Activated T-helper 1 cell treated with Interleukin-2 at 50 U/mL for 16 hours (primary cell): ENCODE measurements at regions not wholly inside any gene's neighbourhood (a gene's known extent, or its start where the extent isn't known, plus 50 kb on each side); places are given as distances from the start of the nearest gene placed in this dataset.

Experiments used
- DNase-seq: peaks from one replicate; pipeline ENCODE4 v3.0.0-alpha.2; 2020; ENCODE audit warnings: low read depth

GRCh38 chr17:51487947-51488346 is 227.6 kb downstream of the UTP18 start:
- no peak for DNase-seq

DNA sequence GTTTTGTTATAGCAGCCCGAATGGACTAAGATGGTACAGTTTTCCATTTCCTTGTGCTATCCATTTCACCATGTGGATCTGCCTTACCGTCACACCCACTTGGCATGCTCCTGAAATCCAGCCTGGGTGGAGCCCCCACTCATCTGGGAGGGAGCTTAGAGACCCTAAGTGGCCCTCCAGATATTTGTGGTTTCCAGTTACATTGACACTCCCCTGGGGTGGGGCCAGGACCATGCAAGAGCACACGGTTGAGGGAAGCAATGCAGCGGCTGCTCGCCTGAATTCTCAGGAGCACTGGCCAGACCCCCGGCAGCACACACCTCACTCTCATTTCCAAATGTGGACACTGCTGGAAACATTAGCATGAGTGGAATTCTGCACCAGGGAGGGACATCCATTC is 231.1 kb downstream of the UTP18 start:
- DNase-seq, result no peak

GRCh38 chr17:51493206-51493605 is 232.9 kb downstream of the UTP18 start:
- DNase-seq, result no peak

DNA sequence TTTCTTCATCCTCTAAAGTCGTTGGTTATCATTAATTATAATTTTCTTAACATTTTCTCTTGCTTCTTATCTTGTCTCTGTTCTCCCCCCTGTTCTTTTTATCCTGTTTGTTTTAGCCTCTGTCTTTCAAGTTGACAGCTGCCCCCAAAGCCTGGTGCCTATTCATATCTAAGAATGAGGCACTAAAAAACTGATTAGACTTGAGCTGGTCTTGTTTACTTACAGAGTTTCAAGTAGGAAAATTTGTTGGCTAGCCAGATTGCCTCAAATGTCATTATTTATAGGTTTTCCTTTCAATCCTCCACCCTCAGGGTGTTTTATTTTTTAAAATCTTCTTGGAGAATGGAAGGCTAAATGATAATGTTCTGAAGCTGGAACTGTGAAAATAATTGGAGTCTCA is 236.0 kb downstream of the UTP18 start:
- no peak for DNase-seq

DNA sequence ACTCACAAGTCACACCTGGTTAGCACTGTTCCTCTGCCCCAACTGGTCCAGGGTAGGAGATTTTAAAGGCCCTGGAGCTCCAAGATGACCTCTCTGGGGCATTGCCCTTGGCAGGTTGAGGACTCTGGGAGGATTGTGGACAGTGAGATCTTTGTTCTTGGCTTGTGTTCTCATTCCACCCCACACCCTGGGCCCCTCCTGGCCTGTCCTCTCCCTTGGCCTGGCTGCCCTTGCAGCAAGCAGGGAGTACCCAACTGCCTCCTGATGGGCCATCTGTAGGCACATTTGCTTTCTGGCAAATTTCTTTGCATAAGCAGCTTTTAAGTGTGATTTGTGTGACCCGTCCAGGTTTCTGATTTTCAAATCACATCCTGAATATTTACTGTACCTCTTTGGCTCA is 239.6 kb downstream of the UTP18 start:
- no peak for DNase-seq

DNA sequence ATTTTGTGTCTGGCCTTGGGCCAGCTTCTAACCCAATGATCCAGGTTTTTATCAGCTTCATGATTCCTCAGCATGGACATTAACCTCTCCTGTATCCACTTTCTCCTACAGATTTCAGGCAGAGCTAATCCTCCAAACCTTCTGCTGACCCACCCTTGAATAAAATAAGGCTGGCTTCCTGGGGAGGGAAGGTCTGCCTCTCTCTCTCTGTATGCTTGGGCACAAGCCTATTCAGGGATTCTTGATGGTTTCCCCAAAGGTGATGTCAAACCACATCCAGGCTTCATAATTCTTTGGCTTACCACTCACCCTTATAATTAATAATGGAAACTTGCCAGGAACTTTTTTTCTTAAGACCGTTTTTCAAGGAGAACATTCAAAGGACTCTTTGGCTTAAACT is 240.1 kb downstream of the UTP18 start:
- no peak for DNase-seq

DNA sequence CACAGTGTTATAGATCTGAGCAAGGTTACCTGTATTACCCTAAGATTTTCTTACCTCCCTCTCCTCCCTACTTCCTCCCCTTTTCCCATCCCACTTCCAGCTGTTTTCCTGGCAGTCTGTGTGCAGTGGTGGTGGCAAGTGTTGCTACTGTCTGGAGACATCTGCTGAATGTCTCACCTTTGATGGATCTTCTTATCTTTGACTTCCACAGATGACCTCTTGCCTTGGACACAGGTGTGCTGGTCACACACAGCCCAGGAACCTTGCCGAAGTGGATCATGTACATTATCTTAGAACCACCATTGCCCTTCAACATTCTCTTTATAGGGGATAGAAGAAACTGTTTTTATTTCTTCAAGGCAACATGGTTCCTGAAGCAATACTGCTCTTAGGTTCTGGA is 245.1 kb downstream of the UTP18 start:
- DNase-seq, result no peak

- DNase-seq, result no peak
These were observed 247.1 kb downstream of the UTP18 start for GRCh38 chr17:51507444-51507843.

- no peak for DNase-seq
These were observed 247.7 kb downstream of the UTP18 start for GRCh38 chr17:51508048-51508447.

DNA sequence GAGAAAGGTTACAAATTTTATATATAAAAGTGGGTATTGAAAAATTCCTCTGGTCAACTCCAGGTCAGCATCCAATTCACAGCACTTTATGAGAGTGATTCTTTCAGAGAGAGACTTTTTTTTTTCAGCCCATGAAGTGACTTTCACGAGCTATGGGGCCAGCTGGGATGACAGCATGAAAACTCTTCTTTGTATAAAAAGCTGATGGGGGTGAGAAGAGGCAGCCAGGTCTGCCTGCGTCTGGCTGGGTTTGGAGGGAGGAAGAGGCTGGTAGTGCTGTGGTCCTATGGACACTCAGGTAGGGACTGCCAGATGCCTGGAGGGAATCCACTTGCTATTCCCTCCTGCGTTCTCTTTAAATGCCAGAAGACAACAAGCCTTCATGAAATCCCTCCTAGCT is 250.6 kb downstream of the UTP18 start:
- DNase-seq, result no peak

DNA sequence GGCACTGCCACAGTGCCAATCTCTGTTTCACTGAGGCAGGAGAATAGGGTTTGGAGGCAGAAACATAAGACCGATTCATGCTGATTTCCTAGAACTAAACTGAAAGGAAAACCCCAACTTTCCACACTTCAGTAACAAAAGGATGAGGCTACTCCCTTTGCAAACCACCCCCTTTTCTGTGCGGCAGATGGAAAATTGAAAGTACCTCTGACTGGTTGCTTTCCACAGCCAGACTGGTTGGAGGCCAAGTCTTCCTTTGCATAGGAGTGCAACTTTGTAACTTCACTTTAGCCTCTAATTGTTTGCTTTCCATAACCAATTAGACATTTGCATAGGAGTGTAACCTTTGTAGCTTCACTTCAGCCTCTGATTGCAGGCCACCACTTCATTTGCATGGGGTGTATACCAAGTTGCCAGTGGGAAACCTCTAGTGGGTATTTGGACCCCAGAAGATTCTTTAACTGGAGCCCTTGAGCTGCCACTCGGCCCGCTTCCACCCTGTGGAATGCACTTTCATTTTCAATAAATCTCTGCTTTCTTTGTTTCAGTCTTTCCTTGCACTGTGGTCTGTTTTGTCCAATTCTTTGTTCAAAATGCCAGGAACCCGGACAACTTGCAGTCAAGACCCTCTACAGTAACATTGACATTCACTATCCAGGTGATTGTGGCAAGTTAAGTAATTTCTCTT is 252.0 kb downstream of the UTP18 start:
- DNase-seq, result no peak

DNA sequence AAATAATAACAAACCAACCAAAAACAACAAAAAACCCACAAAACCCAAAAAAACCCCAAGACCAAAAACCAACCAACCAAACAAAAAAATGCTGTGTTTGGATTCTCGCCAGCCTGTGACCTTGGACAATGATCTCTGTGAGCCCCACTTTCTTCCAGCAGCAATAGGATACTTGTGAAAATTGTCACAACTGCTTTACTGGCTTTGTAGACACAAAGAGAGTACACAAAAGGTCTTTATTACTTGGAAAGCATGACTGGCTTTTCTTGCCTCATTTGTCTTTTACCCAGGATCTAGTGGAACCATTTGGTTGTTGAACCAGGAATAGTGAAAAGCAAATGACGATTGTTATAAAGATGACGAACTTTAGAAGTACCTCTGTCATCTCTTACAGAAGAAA is 256.6 kb downstream of the UTP18 start:
- DNase-seq, result no peak

GRCh38 chr17:51524524-51524923 is 264.2 kb downstream of the UTP18 start:
- DNase-seq, result no peak

- DNase-seq, result no peak
These were observed 266.2 kb downstream of the UTP18 start for GRCh38 chr17:51526507-51526906.

GRCh38 chr17:51527225-51527982 is 267.1 kb downstream of the UTP18 start:
- no peak for DNase-seq

GRCh38 chr17:51528111-51528510 is 267.8 kb downstream of the UTP18 start:
- DNase-seq, result no peak

- DNase-seq, result no peak
These were observed 272.9 kb downstream of the UTP18 start for GRCh38 chr17:51533219-51533618.

DNA sequence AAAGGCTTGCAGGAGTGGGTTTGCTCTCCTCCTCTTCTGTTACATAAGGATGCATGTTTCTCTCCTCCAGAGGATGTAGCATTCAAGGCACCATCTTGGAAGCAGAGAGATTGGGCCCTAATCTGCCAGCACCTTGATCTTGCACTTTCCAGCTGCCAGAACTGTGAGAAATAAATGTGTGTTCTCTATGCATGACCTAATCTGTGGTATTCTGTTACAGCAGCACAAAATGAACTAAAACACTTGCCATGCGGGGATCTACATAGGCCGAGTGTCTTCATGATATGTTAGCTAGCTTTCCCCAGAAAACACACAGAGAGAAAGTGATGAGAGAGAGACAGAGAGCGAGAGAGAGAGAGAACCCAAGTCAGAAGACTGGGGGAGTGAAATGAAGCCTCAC is 273.5 kb downstream of the UTP18 start:
- DNase-seq, result no peak

- no peak for DNase-seq
These were observed 276.3 kb downstream of the UTP18 start for GRCh38 chr17:51536627-51537026.

DNA sequence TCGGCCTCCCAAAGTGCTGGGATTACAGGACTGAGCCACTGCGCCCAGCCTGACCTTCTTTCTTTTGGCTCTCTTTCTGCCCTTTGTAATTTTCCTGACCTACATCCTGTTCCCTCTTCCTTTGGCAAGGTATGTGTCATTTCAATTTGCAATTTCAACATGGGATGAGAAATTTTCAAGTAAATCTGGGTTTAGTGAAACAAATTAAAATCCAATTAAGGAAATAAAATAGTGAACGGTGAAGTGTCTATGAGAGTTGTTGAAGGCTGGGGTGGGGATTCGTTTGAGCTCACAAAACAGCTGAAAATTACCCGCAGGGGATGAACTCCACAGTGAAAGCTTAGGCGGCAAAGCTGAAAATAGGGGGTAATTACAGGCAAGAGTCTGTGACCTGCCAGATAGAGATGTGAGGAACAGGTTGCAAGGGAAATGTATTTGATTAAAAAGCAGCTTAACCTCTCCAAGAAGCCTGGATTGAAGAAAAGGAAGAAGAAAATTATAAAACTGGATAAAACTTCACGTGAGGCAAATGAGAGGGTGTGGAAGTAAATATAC is 277.7 kb downstream of the UTP18 start:
- DNase-seq, result no peak

- no peak for DNase-seq
These were observed 279.8 kb downstream of the UTP18 start for GRCh38 chr17:51540151-51540550.

GRCh38 chr17:51541215-51541614 is 280.9 kb downstream of the UTP18 start:
- DNase-seq, result no peak

GRCh38 chr17:51546114-51546513 is 285.8 kb downstream of the UTP18 start:
- DNase-seq, result no peak

- DNase-seq, result no peak
These were observed 287.8 kb downstream of the UTP18 start for GRCh38 chr17:51548125-51548524.
